Gastrocnemius medialis (tissue), 4 donors: ENCODE measurements at regions not wholly inside any gene's neighbourhood (a gene's known extent, or its start where the extent isn't known, plus 50 kb on each side); places are given as distances from the start of the nearest gene placed in this dataset.

Experiments used
- CTCF ChIP-seq, 5 experiments: fragments of 450-650 bp in 3 of 5; fragments of 200-600 bp in 2 of 5; sonication (generic) in 2 of 5; IDR thresholded peaks in 4 of 5; conservative IDR thresholded peaks in 1 of 5; 1 replicate in 4 of 5; 2 replicates in 1 of 5; pipeline ENCODE4 v1.5.1; 2016 to 2019; ENCODE audit warnings: antibody characterized with exemption in 5 of 5, mild to moderate bottlenecking in 3 of 5, moderate library complexity in 3 of 5
- POLR2A ChIP-seq, 2 donors: fragments of 450-650 bp; IDR thresholded peaks; one replicate each; pipeline ENCODE4 v1.6.1; 2017; ENCODE audit warnings: antibody characterized with exemption in 2 of 2, mild to moderate bottlenecking in 2 of 2, moderate library complexity in 2 of 2

DNA sequence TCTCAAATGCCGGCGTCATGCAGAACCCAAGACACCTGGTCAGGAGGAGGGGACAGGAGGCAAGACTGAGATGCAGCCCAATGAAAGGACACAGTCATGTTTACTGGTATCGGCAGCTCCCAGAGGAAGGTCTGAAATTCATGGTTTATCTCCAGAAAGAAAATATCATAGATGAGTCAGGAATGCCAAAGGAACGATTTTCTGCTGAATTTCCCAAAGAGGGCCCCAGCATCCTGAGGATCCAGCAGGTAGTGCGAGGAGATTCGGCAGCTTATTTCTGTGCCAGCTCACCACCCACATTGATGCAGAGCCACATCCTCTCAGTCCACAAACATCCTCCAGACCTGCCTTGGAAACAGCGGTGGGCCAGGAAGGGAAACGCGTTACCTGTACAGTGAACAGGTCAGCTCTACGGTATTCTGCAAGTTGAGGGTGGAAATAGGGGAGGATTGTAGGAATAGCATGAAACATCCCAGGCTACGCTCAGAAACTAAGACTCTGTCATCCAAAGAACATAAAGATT, 133.1 kb upstream of the PRSS1 start:
- TF ChIP-seq CTCF (IDR thresholded peaks at IDR 0.05 in 4 of 5, conservative IDR thresholded peaks at IDR 0.05 in 1 of 5) (no peak), POLR2A (IDR thresholded peaks at IDR 0.05) (no peak)
